Esophagus muscularis mucosa (tissue), 4 donors: ENCODE measurements at regions not wholly inside any gene's neighbourhood (a gene's known extent, or its start where the extent isn't known, plus 50 kb on each side); places are given as distances from the start of the nearest gene placed in this dataset.

Experiments
- DNase-seq: peaks from one replicate; pipeline ENCODE4 v3.0.0-alpha.2; 2017; ENCODE audit errors: extremely low spot score
- H3K27ac ChIP-seq, 4 donors: fragments of 200-600 bp; sonication (generic); replicated peaks in 1 of 4; 1 replicate in 3 of 4; 2 replicates in 1 of 4; pipeline ENCODE4 v1.5.1; 2016 to 2019; ENCODE audit warnings: mild to moderate bottlenecking in 1 of 4
- H3K27me3 ChIP-seq, 4 donors: fragments of 200-600 bp; sonication (generic); one replicate each; pipeline versions ENCODE4 v1.5.1 to v1.6.0; 2016 to 2019
- H3K36me3 ChIP-seq, 4 donors: fragments of 200-600 bp; sonication (generic); one replicate each; pipeline ENCODE4 v1.5.1; 2016 to 2019
- H3K4me1 ChIP-seq, 4 donors: fragments of 200-600 bp; sonication (generic); one replicate each; pipeline ENCODE4 v1.5.1; 2016 to 2019
- H3K4me3 ChIP-seq, 4 donors: fragments of 200-600 bp; sonication (generic); 1 replicate in 2 of 4; 2 replicates in 2 of 4; pipeline ENCODE4 v1.5.1; 2016 to 2019; ENCODE audit warnings: mild to moderate bottlenecking in 4 of 4, moderate library complexity in 1 of 4
- H3K9me3 ChIP-seq, 4 donors: fragments of 200-600 bp; sonication (generic); 1 replicate in 3 of 4; 2 replicates in 1 of 4; pipeline ENCODE4 v1.5.1; 2016 to 2019
- EP300 ChIP-seq: sonication (generic); formaldehyde crosslinking; IDR thresholded peaks from one replicate; pipeline ENCODE4 v1.6.1; 2017; ENCODE audit warnings: antibody characterized with exemption
- POLR2A ChIP-seq: fragments of 450-650 bp; IDR thresholded peaks from one replicate; pipeline ENCODE4 v1.6.1; 2017; ENCODE audit warnings: antibody characterized with exemption, moderate library complexity, mild to moderate bottlenecking, low read depth
- POLR2AphosphoS5 ChIP-seq, 2 donors: sonication (generic); formaldehyde crosslinking; IDR thresholded peaks; one replicate each; pipeline ENCODE4 v1.6.1; 2017; ENCODE audit warnings: antibody characterized with exemption in 2 of 2
- WGBS: methylation state at CpG from one replicate; pipeline ENCODE4 v1.1.5; 2018; 5-methylcytosine and 5-hydroxymethylcytosine counted together
- intact Hi-C: fragments of 100-400 bp; cut with DNase I; formaldehyde crosslinking; loops from one replicate; pipeline ENCODE4 v1.15.1; 2023
- TF ChIP-seq, protein P1 (sequence below), 3 experiments: fragments of 200-600 bp in 2 of 3; fragments of 450-650 bp in 1 of 3; sonication (generic) in 2 of 3; IDR thresholded peaks; one replicate each; pipeline ENCODE4 v1.5.1; 2017 to 2019; ENCODE audit warnings: antibody characterized with exemption in 3 of 3, mild to moderate bottlenecking in 2 of 3, moderate library complexity in 1 of 3

DNA sequence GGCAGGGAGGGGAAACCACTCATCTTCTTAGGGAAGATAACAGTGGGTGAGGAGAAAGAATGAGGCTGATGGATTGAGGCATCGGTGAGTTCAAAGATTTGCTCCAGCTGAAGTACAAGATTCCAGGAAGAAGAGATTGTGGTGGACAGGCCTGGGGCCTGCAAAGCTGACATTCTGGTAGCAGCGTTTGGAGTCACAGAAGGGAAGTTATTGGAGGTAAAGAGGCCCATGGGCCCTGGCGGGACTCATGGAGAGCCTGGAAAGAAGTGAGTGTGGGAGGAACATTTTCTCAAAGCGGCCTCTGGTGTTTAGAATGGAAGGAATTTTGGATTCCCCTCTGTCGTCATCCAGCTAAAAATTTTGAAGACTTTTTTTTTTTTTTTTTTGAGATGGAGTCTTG lies 160.0 kb upstream of the KLF6 start:
- DNase-seq, result no peak
- no peak overlapping the region for H3K4me3 ChIP-seq
- peak overlapping the region; percentile 47 to 68 (median 53) for H3K27ac ChIP-seq
- WGBS, result 82% methylated on average over 5 of the region's 5 CpGs
- intact Hi-C loops, result no loop called here
- H3K27me3 ChIP-seq, result no peaks in the 10 kb centered on the region
- no peaks in the 10 kb centered on the region for H3K9me3 ChIP-seq
- H3K36me3 ChIP-seq, result no peaks in the 10 kb centered on the region
- peaks cover 0 to 20% (median 10%) of the 10 kb centered on the region in 4 donors for H3K4me1 ChIP-seq
- no peak for TF ChIP-seq POLR2AphosphoS5 (IDR thresholded peaks at IDR 0.05)
- TF ChIP-seq, protein P1, sequence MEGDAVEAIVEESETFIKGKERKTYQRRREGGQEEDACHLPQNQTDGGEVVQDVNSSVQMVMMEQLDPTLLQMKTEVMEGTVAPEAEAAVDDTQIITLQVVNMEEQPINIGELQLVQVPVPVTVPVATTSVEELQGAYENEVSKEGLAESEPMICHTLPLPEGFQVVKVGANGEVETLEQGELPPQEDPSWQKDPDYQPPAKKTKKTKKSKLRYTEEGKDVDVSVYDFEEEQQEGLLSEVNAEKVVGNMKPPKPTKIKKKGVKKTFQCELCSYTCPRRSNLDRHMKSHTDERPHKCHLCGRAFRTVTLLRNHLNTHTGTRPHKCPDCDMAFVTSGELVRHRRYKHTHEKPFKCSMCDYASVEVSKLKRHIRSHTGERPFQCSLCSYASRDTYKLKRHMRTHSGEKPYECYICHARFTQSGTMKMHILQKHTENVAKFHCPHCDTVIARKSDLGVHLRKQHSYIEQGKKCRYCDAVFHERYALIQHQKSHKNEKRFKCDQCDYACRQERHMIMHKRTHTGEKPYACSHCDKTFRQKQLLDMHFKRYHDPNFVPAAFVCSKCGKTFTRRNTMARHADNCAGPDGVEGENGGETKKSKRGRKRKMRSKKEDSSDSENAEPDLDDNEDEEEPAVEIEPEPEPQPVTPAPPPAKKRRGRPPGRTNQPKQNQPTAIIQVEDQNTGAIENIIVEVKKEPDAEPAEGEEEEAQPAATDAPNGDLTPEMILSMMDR (IDR thresholded peaks at IDR 0.05), result no peak
- TF ChIP-seq EP300, result no peak

DNA sequence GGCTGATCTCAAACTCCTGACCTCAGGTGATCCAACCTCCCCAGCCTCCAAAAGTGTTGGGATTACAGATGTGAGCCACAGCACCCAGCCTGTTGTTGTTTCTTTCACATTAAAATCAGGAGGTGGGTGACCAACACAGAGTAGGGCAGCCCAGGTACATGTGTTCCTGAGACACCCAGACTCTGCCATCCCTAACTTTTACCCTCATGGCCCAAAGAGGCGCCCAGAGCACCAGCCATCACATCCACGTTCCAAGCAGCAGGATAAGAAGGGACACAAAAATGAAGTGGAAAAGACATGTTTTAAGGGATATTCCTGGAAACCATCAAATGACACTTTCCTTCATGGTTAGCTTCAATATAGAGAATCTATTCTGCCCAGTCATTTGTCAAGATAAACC lies 159.6 kb upstream of the KLF6 start:
- intact Hi-C loops, result no loop called here
- Histone ChIP-seq H3K4me3 (no peak overlapping the region), H3K27ac (peak overlapping the region in 1 of 4 donors; percentile 68), H3K36me3 (no peaks in the 10 kb centered on the region), H3K9me3 (no peaks in the 10 kb centered on the region), H3K27me3 (no peaks in the 10 kb centered on the region), H3K4me1 (peaks cover 0 to 20% (median 10%) of the 10 kb centered on the region in 4 donors)
- TF ChIP-seq EP300 (no peak), POLR2A (no peak), POLR2AphosphoS5 (IDR thresholded peaks at IDR 0.05) (no peak)
- TF ChIP-seq, protein P1 (IDR thresholded peaks at IDR 0.05), result no peak
- no peak for DNase-seq
- 100% methylated on average over 2 of the region's 2 CpGs for whole genome bisulfite sequencing

DNA sequence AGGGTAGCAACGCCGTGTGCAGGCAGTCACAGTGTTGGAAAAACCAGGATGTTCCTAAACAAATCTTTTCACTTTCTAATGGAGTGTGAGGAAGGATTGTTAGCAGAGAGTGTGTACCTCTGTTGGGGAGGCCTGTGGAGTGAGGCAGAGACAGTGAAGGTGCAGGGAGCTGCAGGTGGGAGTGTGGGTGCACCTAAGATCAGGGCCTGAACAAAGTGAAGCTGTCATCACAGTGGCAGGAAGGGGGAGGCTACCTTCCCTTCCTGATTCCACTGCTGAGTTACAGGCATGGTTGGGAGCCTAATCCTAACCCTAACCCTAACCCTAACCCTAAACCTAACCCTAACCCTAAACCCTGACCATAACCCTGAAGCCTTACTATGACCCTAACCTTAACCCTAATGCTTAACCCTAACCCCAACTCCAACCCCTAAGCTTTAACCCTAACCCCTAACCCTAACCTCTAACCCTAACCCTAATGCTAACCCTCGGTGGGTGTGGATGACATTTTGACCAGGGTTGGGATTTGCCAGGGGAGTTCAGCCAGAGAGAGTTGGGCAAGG lies 158.8 kb upstream of the KLF6 start:
- WGBS, result 63% methylated on average over 3 of the region's 3 CpGs
- Histone ChIP-seq H3K9me3 (no peaks in the 10 kb centered on the region), H3K27ac (no peak overlapping the region), H3K36me3 (no peaks in the 10 kb centered on the region), H3K4me1 (peaks cover 0 to 20% (median 10%) of the 10 kb centered on the region in 4 donors), H3K4me3 (no peak overlapping the region), H3K27me3 (no peaks in the 10 kb centered on the region)
- no peak for DNase-seq
- intact Hi-C loops, result no loop called here
- TF ChIP-seq, protein P1 (IDR thresholded peaks at IDR 0.05), result no peak
- no peak for TF ChIP-seq POLR2A
- no peak for TF ChIP-seq EP300
- TF ChIP-seq POLR2AphosphoS5 (IDR thresholded peaks at IDR 0.05), result no peak

DNA sequence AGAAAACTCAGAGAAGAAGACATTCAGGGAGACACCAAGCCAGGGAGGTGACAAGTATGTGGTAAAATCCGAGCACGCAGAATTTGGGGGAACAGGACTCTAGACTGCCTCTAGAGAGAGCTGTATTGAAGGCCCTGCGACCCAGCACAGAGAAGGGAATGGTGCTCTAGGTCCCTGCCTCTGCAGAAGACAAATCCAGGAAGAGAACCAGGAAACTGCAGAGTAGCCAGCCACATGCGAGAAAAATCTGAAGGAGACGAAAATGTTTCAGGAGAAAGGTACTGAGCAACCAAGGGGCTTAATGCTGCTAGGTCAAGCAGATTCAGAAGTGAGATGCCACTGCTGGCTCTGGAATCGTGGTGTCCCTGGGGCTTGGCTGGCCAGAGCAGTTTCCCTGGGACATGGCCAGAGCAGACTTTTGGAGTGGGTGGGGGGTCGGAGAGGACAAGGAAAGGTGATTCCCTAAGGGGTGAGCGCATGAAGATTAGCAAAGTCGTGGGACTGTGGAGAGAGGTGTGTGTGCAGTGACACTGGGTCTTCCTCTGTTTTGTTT lies 158.0 kb upstream of the KLF6 start:
- WGBS, result 87% methylated on average over 9 of the region's 9 CpGs
- no peak for DNase-seq
- Histone ChIP-seq H3K9me3 (no peaks in the 10 kb centered on the region), H3K36me3 (no peaks in the 10 kb centered on the region), H3K27me3 (no peaks in the 10 kb centered on the region), H3K4me1 (peaks cover 0 to 20% (median 10%) of the 10 kb centered on the region in 4 donors), H3K4me3 (no peak overlapping the region), H3K27ac (no peak overlapping the region)
- intact Hi-C loops, result no loop called here
- no peak for TF ChIP-seq POLR2A
- no peak for TF ChIP-seq POLR2AphosphoS5 (IDR thresholded peaks at IDR 0.05)
- TF ChIP-seq EP300, result no peak
- TF ChIP-seq, protein P1 (IDR thresholded peaks at IDR 0.05), result no peak

DNA sequence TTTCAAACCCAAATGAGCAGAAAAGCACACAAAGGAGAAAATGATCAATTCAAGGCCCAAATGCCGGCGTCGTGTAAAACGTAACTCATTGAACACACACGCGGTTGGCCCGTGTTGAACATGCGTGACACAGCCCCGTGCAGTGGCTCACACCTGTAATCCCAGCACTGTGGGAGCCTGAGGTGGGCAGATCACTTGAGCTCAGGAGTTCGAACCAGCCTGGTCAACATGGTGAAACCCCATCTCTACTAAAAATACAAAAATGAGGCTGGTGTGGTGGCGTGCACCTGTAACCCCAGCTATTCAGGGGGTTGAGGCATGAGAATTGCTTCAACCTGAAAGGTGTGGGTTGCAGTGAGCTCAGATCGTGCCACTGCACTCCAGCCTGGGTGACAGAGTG lies 156.7 kb upstream of the KLF6 start:
- no peak overlapping the region for H3K27ac ChIP-seq
- TF ChIP-seq EP300, result no peak
- TF ChIP-seq POLR2AphosphoS5 (IDR thresholded peaks at IDR 0.05), result no peak
- no peaks in the 10 kb centered on the region for H3K36me3 ChIP-seq
- intact Hi-C loops, result no loop called here
- H3K27me3 ChIP-seq, result no peaks in the 10 kb centered on the region
- H3K4me1 ChIP-seq, result peaks cover 0 to 18% (median 11%) of the 10 kb centered on the region in 4 donors
- no peak for DNase-seq
- 97% methylated on average over 12 of the region's 12 CpGs for WGBS
- H3K4me3 ChIP-seq, result no peak overlapping the region
- H3K9me3 ChIP-seq, result no peaks in the 10 kb centered on the region
